GM12872 (cell line): ENCODE measurements at regions not wholly inside any gene's neighbourhood (a gene's known extent, or its start where the extent isn't known, plus 50 kb on each side); places are given as distances from the start of the nearest gene placed in this dataset.

Experiments used
- TF ChIP-seq, protein P1 (sequence below): IDR thresholded peaks from 3 replicates; pipeline ENCODE4 v1.5.1; 2011; ENCODE audit warnings: low read depth, mild to moderate bottlenecking, low read length, moderate library complexity; ENCODE audit not compliant: insufficient read depth

DNA sequence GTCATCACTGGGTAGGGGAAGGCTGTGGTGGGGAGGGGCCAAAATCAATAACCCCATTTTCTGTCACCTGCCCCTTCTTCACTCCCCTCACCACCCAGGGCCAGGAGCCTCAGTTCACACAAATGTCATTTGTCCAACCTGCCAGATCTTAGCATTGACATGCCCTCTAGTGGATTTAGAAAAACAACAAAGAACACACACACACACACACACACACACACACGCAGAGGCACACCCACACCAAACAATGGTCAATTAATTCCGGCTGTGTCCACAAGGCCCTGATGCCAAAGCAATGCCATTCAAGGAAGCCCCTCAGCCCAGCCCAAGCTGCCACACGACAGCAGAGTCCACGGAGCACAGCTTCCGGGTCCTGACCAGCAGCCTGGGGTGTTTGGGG lies 68.4 kb downstream of the NOG start:
- TF ChIP-seq, protein P1, sequence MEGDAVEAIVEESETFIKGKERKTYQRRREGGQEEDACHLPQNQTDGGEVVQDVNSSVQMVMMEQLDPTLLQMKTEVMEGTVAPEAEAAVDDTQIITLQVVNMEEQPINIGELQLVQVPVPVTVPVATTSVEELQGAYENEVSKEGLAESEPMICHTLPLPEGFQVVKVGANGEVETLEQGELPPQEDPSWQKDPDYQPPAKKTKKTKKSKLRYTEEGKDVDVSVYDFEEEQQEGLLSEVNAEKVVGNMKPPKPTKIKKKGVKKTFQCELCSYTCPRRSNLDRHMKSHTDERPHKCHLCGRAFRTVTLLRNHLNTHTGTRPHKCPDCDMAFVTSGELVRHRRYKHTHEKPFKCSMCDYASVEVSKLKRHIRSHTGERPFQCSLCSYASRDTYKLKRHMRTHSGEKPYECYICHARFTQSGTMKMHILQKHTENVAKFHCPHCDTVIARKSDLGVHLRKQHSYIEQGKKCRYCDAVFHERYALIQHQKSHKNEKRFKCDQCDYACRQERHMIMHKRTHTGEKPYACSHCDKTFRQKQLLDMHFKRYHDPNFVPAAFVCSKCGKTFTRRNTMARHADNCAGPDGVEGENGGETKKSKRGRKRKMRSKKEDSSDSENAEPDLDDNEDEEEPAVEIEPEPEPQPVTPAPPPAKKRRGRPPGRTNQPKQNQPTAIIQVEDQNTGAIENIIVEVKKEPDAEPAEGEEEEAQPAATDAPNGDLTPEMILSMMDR = no peak

DNA sequence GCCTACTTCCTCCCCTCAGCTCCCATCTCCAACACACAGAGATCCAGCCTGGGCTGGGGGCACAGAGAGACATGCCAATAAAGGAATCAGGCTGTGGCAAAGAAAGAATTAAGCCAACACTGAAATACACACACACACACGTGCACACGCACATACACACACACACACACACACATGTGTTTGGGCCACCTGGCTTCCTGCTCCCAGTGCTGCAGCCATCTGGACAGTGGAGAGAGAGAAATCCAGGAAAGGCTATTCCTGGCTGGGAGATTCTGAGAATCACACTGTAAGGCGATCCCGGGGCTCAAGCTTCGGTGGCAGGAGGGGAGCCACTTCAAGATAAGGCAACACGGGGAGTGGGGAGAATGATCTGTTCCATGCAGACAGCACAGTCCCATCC lies 72.4 kb downstream of the NOG start:
- TF ChIP-seq, protein P1 = no peak

DNA sequence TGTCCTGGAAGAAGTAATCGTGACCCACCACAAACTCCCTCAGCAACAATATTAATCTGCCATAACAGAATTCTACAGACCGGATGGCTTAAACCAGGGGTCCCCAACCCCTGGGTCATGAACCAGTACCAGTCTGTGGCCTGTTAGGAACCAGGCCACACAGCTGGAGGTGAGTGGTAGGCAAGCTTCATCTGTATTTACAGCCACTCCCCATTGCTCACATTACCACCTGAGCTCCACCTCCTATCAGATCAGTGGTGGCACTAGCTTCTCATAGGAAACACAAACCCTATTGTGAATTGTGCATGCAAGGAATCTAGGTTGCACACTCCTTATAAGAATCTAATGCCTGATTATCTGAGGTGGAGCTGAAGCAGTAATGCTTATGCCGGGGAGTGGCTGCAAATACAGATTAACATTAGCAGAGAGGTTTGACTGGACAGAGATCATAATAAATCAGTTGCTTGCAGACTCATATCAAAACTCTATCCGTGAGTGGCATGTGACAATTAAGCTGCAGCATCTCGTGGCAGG lies 74.5 kb downstream of the NOG start:
- TF ChIP-seq, protein P1 = no peak

DNA sequence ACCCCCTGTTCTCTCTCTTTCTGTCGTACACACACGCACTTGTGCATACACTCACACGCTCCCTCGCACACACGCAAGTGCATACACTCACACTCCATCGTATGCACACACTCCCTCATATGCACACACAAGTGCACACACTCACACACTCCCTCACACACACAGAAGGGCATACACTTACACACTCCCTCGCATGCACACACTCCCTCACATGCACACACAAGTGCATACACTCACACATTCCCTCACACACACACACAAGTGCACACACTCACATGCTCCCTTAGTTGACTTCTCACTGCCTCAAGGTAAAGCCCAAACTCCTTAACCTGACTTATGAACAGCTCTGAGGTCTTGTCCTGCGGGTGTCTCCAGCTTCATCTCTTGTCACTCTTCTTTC lies 78.7 kb downstream of the NOG start:
- TF ChIP-seq, protein P1 = no peak

DNA sequence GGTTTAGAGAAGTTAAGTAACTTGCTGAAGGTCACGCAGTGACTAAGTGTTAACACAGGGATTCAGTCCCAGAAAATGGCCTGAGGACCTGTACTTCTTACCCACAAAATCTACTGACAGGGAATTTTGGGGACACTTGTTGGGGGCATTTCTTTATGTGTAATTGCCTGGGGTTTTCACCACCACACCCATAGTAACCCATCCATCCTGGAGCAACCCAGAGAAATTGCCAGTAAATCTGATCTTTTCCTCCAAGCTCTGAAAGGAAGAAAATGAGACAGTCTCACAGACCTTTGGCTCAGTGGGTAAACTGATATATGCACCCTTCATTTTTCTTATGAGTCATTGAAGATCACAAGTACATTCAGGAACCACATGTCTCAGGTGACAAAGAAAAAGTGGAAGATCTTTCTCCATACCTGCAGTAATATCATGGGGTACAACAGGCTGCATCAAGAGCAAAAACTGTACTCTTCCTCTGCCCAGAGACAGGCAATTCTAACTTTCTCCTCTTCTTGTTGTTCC lies 81.0 kb downstream of the NOG start:
- TF ChIP-seq, protein P1 = no peak

DNA sequence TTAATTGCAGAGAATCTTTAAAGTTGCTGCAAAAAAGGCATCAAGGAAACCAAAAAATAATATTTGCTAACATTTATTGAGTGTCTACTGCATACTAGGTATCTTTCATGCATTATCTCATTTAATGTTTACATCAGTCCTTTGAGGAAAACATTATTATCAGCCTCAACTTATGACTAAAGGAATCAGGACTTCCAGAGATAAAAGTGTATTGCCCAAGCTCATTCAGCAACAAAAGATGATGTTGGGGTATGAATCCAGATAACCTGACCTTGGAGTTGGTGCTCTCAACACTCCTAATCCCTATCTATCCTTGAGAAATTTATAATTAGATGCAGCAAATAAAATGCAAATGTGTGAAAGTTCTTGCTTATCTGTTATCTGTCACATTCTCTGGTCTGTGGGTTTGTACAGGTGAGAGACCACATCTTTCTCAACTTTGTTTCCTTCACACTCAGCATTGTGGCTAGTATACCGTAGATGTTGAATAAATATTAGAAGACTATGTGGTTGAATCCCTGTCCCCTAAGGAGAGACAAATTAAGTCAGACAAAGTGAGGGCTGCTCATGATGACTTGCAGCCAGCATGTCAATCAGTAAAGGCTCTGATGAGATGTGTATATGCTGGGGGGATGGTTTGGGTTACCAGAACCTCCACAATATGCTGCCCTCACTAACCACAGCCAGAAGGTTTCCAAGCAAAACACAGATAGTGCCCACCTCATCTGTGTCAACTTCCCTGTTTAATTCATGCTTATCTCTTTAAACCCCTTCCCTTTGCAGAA lies 82.6 kb downstream of the NOG start:
- TF ChIP-seq, protein P1 = no peak

DNA sequence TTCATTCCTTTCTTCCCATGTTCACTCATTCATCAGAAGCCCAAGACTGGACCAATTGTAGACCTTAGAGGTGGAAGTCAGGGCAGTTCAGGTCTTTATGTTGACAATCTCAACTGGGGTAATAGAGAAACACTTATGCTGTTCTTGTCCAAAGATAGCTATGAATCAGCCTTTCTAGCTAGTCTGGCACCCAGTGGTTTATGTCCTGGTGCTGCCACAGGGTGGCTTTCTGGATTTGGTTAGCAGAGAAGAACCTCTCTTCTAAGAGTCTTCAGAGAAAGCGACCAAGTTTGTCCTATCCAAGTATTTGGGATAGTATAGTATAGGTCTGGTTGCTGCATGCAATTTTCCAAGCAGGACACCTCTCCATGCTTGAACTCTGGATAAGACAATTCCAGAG lies 83.3 kb downstream of the NOG start:
- TF ChIP-seq, protein P1 = 0 out of 3 replicates have a peak, but pooled peaks have one; percentile 6
